ENCODE measurements at regions not wholly inside any gene's neighbourhood (a gene's known extent, or its start where the extent isn't known, plus 50 kb on each side); places are given as distances from the start of the nearest gene placed in this dataset.
A peak's percentile ranks its signal among the peaks of the same experiment; 100 is the strongest.

DNA sequence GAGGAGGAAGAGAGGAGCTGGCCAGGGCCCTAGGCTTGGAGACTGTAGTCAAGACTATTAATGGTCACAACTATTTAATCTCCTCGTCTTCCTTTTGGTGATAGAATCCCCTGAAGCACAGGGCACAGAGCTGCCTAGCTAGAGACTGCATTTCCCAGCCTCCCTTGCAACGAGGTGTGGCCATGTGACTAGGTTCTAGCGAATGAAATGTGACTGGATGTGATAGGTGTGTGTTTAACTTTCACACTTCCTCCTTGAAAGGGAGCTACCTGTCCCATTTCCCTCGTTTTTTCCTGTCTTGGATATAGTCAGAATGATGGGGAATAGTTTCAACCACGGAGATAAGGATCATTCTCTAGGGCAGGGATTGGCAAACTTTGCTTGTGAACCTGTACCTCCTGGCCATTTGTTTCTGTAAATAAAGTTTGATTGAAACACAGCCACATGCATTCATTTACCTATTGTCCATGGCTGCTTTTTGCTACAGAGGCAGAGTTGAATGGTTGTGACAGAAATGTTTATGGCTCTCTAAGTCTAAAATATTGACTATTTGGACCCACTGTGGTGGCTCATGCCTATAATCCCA, 313.5 kb downstream of the MIAT start:
- no peaks in the 10 kb centered on the region; the same call in 1 of the 2 replicates for H3K27me3 ChIP-seq (ENCODE audit: insufficient read depth, low read length)
- H2BK12ac ChIP-seq (ENCODE audit: insufficient read length, low read depth, low read length), result no peak overlapping the region
- H4K20me1 ChIP-seq (ENCODE audit: control insufficient read depth, insufficient read depth, insufficient read length), result no peaks in the 10 kb centered on the region
- Mint-ChIP-seq H3K27me3 (ENCODE audit: low read depth) (peaks cover 16% of the 10 kb centered on the region), H3K27ac (no peak overlapping the region; a peak in 1 of 7 replicates), H3K36me3 (ENCODE audit: insufficient read depth in 1 of 3, low read depth in 3 of 3) (no peaks in the 10 kb centered on the region), H3K9me3 (no peaks in the 10 kb centered on the region; a peak in 1 of 5 replicates), H3K4me3 (no peak overlapping the region), H3K4me1 (no peaks in the 10 kb centered on the region)
- H3K27ac ChIP-seq (ENCODE audit: insufficient read length, low read depth, low read length), result no peak overlapping the region
- H3K18ac ChIP-seq (ENCODE audit: insufficient read length, low read depth, low read length), result no peak overlapping the region
- no peak overlapping the region for H3K14ac ChIP-seq (ENCODE audit: insufficient read depth, low read length)
- H4K5ac ChIP-seq (ENCODE audit: insufficient read length, low read depth, low read length), result no peak overlapping the region
- no peak overlapping the region for H3K9ac ChIP-seq (ENCODE audit: extremely low read depth, insufficient read length, low read length)
- DNase-seq, result peak; percentile 46
- WGBS (ENCODE audit: extremely low coverage, insufficient read length, low lambda C conversion rate), result no CpG with 5 or more reads among the region's 5 CpGs
- H3T11ph ChIP-seq (ENCODE audit: low read length), result no peak overlapping the region
- H2BK20ac ChIP-seq (ENCODE audit: low read depth, low read length, poor library complexity, severe bottlenecking), result no peak overlapping the region
- H3K9me3 ChIP-seq (ENCODE audit: control insufficient read depth, low read depth, low read length), result no peaks in the 10 kb centered on the region
- TF ChIP-seq, protein P1, sequence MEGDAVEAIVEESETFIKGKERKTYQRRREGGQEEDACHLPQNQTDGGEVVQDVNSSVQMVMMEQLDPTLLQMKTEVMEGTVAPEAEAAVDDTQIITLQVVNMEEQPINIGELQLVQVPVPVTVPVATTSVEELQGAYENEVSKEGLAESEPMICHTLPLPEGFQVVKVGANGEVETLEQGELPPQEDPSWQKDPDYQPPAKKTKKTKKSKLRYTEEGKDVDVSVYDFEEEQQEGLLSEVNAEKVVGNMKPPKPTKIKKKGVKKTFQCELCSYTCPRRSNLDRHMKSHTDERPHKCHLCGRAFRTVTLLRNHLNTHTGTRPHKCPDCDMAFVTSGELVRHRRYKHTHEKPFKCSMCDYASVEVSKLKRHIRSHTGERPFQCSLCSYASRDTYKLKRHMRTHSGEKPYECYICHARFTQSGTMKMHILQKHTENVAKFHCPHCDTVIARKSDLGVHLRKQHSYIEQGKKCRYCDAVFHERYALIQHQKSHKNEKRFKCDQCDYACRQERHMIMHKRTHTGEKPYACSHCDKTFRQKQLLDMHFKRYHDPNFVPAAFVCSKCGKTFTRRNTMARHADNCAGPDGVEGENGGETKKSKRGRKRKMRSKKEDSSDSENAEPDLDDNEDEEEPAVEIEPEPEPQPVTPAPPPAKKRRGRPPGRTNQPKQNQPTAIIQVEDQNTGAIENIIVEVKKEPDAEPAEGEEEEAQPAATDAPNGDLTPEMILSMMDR (conservative IDR thresholded peaks at IDR 0.05), result no peak
- no peak overlapping the region for H2BK15ac ChIP-seq (ENCODE audit: low read depth, low read length)
- no peak overlapping the region for H2BK5ac ChIP-seq (ENCODE audit: insufficient read length, low read length)
- peak overlapping the region; percentile 34 for H2AFZ ChIP-seq (ENCODE audit: low read length)
- H3K79me1 ChIP-seq (ENCODE audit: insufficient read depth, low read depth, low read length, poor library complexity, severe bottlenecking), result no peaks in the 10 kb centered on the region
- no peak overlapping the region for H3K4ac ChIP-seq (ENCODE audit: low read depth, low read length)
- no peaks in the 10 kb centered on the region for H3K4me1 ChIP-seq (ENCODE audit: insufficient read depth, low read length)
- H3K56ac ChIP-seq (ENCODE audit: insufficient read length, low read depth, low read length), result no peak overlapping the region
- H3K4me2 ChIP-seq (ENCODE audit: insufficient read depth, insufficient read length, low read length), result no peak overlapping the region
- no peak overlapping the region for H2BK120ac ChIP-seq (ENCODE audit: low read depth, low read length, poor library complexity, severe bottlenecking)
- H4K8ac ChIP-seq (replicated peaks; ENCODE audit: insufficient read length, low read depth, low read length), result no peak overlapping the region
- H3K23me2 ChIP-seq (ENCODE audit: insufficient read length, low read depth, low read length, poor library complexity, severe bottlenecking), result no peaks in the 10 kb centered on the region
- H3K23ac ChIP-seq (ENCODE audit: insufficient read length, low read depth, low read length), result no peak overlapping the region
- no peak overlapping the region for H2AK5ac ChIP-seq (ENCODE audit: insufficient read length, low read length)
- H3K79me2 ChIP-seq (ENCODE audit: insufficient read depth, low read length), result no peaks in the 10 kb centered on the region
- H4K91ac ChIP-seq (ENCODE audit: insufficient read length, low read depth, low read length), result no peak overlapping the region
